Mammary epithelial cell (primary cell): ENCODE measurements at regions not wholly inside any gene's neighbourhood (a gene's known extent, or its start where the extent isn't known, plus 50 kb on each side); places are given as distances from the start of the nearest gene placed in this dataset.

Experiments
- CTCF ChIP-seq, 2 donors: IDR thresholded peaks in 1 of 2; conservative IDR thresholded peaks in 1 of 2; 2 replicates each; pipeline ENCODE4 v1.5.1; 2011 to 2012; ENCODE audit warnings: inconsistent platforms in 2 of 2, low read length in 2 of 2, mild to moderate bottlenecking in 2 of 2, control low read depth in 1 of 2, low read depth in 1 of 2; ENCODE audit not compliant: insufficient read depth in 1 of 2; ENCODE audit errors: extremely low read depth in 1 of 2
- EZH2 ChIP-seq: IDR thresholded peaks from 2 replicates; pipeline ENCODE4 v1.6.1; 2012; ENCODE audit warnings: low read length, inconsistent platforms, borderline replicate concordance

- no peak for TF ChIP-seq CTCF (conservative IDR thresholded peaks at IDR 0.05 in 1 of 2, IDR thresholded peaks at IDR 0.05 in 1 of 2; ENCODE audit: extremely low read depth in 1 of 2, insufficient read depth in 1 of 2, low read depth in 1 of 2, low read length in 2 of 2)
- TF ChIP-seq EZH2, result no peak
Measured at GRCh38 chr6:115681978-115682775, 378.5 kb downstream of the FRK start.
